ENCODE measurements at regions not wholly inside any gene's neighbourhood (a gene's known extent, or its start where the extent isn't known, plus 50 kb on each side); places are given as distances from the start of the nearest gene placed in this dataset.
A peak's percentile ranks its signal among the peaks of the same experiment; 100 is the strongest.

GRCh38 chr14:26996246-26996645, 398.4 kb upstream of the NOVA1 start:
- no peak for TF ChIP-seq CTCF (IDR thresholded peaks at IDR 0.05)
- intact Hi-C loops (cut with DNase I, micrococcal nuclease), result no loop called here
- DNase-seq (no peak), ATAC-seq (no peak)
- Histone ChIP-seq H3K4me1 (ENCODE audit: low read depth) (peaks cover 8% of the 10 kb centered on the region), H3K36me3 (ENCODE audit: low read depth) (no peaks in the 10 kb centered on the region), H3K4me3 (no peak overlapping the region), H3K9me3 (no peaks in the 10 kb centered on the region)

- H3K9me3 ChIP-seq, result no peaks in the 10 kb centered on the region
- H3K4me3 ChIP-seq, result no peak overlapping the region
- ATAC-seq (no peak), DNase-seq (no peak)
- intact Hi-C loops (cut with DNase I, micrococcal nuclease), result no loop called here
- no peak for TF ChIP-seq CTCF (IDR thresholded peaks at IDR 0.05)
- H3K36me3 ChIP-seq (ENCODE audit: low read depth), result no peaks in the 10 kb centered on the region
- no peaks in the 10 kb centered on the region for H3K4me1 ChIP-seq (ENCODE audit: low read depth)
These were observed 404.3 kb upstream of the NOVA1 start for GRCh38 chr14:27002179-27002578.

- intact Hi-C loops (cut with DNase I, micrococcal nuclease), result no loop called here
- no peak for TF ChIP-seq CTCF (IDR thresholded peaks at IDR 0.05)
- ATAC-seq (no peak), DNase-seq (no peak)
- Histone ChIP-seq H3K4me1 (ENCODE audit: low read depth) (no peaks in the 10 kb centered on the region), H3K4me3 (no peak overlapping the region), H3K9me3 (no peaks in the 10 kb centered on the region), H3K36me3 (ENCODE audit: low read depth) (no peaks in the 10 kb centered on the region)
These were observed 408.7 kb upstream of the NOVA1 start for GRCh38 chr14:27006570-27006969.

- no peak for TF ChIP-seq CTCF (IDR thresholded peaks at IDR 0.05)
- no peaks in the 10 kb centered on the region for H3K9me3 ChIP-seq
- no peaks in the 10 kb centered on the region for H3K4me1 ChIP-seq (ENCODE audit: low read depth)
- H3K36me3 ChIP-seq (ENCODE audit: low read depth), result no peaks in the 10 kb centered on the region
- H3K4me3 ChIP-seq, result no peak overlapping the region
- DNase-seq, result no peak
- intact Hi-C loops (cut with DNase I, micrococcal nuclease), result no loop called here
- peak; percentile 23 for ATAC-seq
These were observed 410.4 kb upstream of the NOVA1 start for GRCh38 chr14:27008187-27008586.

GRCh38 chr14:27012641-27013040, 414.8 kb upstream of the NOVA1 start:
- H3K4me3 ChIP-seq, result no peak overlapping the region
- H3K9me3 ChIP-seq, result no peaks in the 10 kb centered on the region
- DNase-seq (no peak), ATAC-seq (no peak)
- TF ChIP-seq CTCF (IDR thresholded peaks at IDR 0.05), result no peak
- intact Hi-C loops (cut with DNase I, micrococcal nuclease), result no loop called here
- H3K4me1 ChIP-seq (ENCODE audit: low read depth), result no peaks in the 10 kb centered on the region
- no peaks in the 10 kb centered on the region for H3K36me3 ChIP-seq (ENCODE audit: low read depth)

GRCh38 chr14:27013678-27014077, 415.8 kb upstream of the NOVA1 start:
- DNase-seq, result no peak
- intact Hi-C loops (cut with DNase I, micrococcal nuclease), result no loop called here
- no peak for ATAC-seq
- no peaks in the 10 kb centered on the region for H3K36me3 ChIP-seq (ENCODE audit: low read depth)
- no peaks in the 10 kb centered on the region for H3K4me1 ChIP-seq (ENCODE audit: low read depth)
- no peak overlapping the region for H3K4me3 ChIP-seq
- H3K9me3 ChIP-seq, result no peaks in the 10 kb centered on the region
- no peak for TF ChIP-seq CTCF (IDR thresholded peaks at IDR 0.05)
